ENCODE measurements at regions not wholly inside any gene's neighbourhood (a gene's known extent, or its start where the extent isn't known, plus 50 kb on each side); places are given as distances from the start of the nearest gene placed in this dataset.

DNA sequence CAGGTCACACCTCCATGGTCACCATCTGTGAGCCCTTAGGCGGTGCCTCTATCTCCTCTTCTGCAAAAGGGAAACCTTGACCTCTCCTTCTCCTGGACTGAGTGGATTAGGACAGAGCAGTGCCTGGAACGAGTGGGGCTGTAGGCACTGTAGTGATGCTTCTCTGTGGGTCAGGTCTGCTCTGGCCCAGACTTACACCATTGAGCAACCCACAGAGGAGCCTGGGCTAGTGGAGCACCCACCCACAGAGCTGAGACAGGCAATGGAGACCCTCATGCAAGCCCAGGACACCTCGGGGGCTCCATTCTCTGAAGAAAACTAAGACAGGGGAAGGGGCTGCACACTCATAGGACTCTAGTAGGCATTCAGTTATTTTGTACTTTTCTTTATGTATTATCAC lies 400.6 kb downstream of the GADD45G start:
- TF ChIP-seq, protein P1, sequence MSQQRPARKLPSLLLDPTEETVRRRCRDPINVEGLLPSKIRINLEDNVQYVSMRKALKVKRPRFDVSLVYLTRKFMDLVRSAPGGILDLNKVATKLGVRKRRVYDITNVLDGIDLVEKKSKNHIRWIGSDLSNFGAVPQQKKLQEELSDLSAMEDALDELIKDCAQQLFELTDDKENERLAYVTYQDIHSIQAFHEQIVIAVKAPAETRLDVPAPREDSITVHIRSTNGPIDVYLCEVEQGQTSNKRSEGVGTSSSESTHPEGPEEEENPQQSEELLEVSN (IDR thresholded peaks at IDR 0.05) = no peak
- TF ChIP-seq JUN (IDR thresholded peaks at IDR 0.05; ENCODE audit: low read depth, low read length) = no peak
- no peak for TF ChIP-seq POLR2A (IDR thresholded peaks at IDR 0.05; ENCODE audit: control extremely low read depth in 1 of 2, low read depth in 2 of 2, low read length in 2 of 2)
- no peak for TF ChIP-seq GABPA (IDR thresholded peaks at IDR 0.05; ENCODE audit: borderline replicate concordance, insufficient read depth, low read length)
- TF ChIP-seq JUND (IDR thresholded peaks at IDR 0.05; ENCODE audit: low read length) = no peak
- no peak for TF ChIP-seq HDAC2 (IDR thresholded peaks at IDR 0.05; ENCODE audit: borderline replicate concordance in 1 of 2, low read depth in 2 of 2, low read length in 2 of 2)
- TF ChIP-seq RXRA (IDR thresholded peaks at IDR 0.05; ENCODE audit: insufficient read depth, low read depth, low read length) = no peak

Data from H1 (cell line).